ENCODE measurements at regions not wholly inside any gene's neighbourhood (a gene's known extent, or its start where the extent isn't known, plus 50 kb on each side); places are given as distances from the start of the nearest gene placed in this dataset.

GRCh38 chr12:39040275-39040674, 134.9 kb upstream of the CPNE8 start:
- Histone ChIP-seq H3K4me3 (no peak overlapping the region), H3K9me3 (no peaks in the 10 kb centered on the region), H3K27ac (no peak overlapping the region), H3K36me3 (no peaks in the 10 kb centered on the region), H3K4me1 (no peaks in the 10 kb centered on the region), H3K27me3 (no peaks in the 10 kb centered on the region)
- no peak for TF ChIP-seq CTCF (IDR thresholded peaks at IDR 0.05)
- ATAC-seq (no peak), DNase-seq (no peak)
- intact Hi-C loops (cut with DNase I), result no loop called here

GRCh38 chr12:39037115-39037514, 131.7 kb upstream of the CPNE8 start:
- DNase-seq, result no peak
- no peak for TF ChIP-seq CTCF (IDR thresholded peaks at IDR 0.05)
- peak; percentile 47 for ATAC-seq
- no peak overlapping the region for H3K27ac ChIP-seq
- no peaks in the 10 kb centered on the region for H3K27me3 ChIP-seq
- intact Hi-C loops (cut with DNase I), result no loop called here
- H3K36me3 ChIP-seq, result no peaks in the 10 kb centered on the region
- H3K9me3 ChIP-seq, result no peaks in the 10 kb centered on the region
- no peaks in the 10 kb centered on the region for H3K4me1 ChIP-seq
- no peak overlapping the region for H3K4me3 ChIP-seq

GRCh38 chr12:39036105-39036504, 130.7 kb upstream of the CPNE8 start:
- Histone ChIP-seq H3K36me3 (no peaks in the 10 kb centered on the region), H3K4me3 (no peak overlapping the region), H3K27ac (no peak overlapping the region), H3K4me1 (no peaks in the 10 kb centered on the region), H3K27me3 (no peaks in the 10 kb centered on the region), H3K9me3 (no peaks in the 10 kb centered on the region)
- ATAC-seq (no peak), DNase-seq (no peak)
- TF ChIP-seq CTCF (IDR thresholded peaks at IDR 0.05), result no peak
- intact Hi-C loops (cut with DNase I), result no loop called here

GRCh38 chr12:39033782-39034181, 128.4 kb upstream of the CPNE8 start:
- no peak for TF ChIP-seq CTCF (IDR thresholded peaks at IDR 0.05)
- no peak for ATAC-seq
- Histone ChIP-seq H3K36me3 (no peaks in the 10 kb centered on the region), H3K27ac (no peak overlapping the region), H3K4me1 (no peaks in the 10 kb centered on the region), H3K9me3 (no peaks in the 10 kb centered on the region), H3K27me3 (no peaks in the 10 kb centered on the region), H3K4me3 (no peak overlapping the region)
- intact Hi-C loops (cut with DNase I), result no loop called here
- no peak for DNase-seq

- ATAC-seq, result no peak
- Histone ChIP-seq H3K4me3 (no peak overlapping the region), H3K4me1 (no peaks in the 10 kb centered on the region)
These were observed 127.1 kb upstream of the CPNE8 start for GRCh38 chr12:39032448-39032847.

More at GRCh38 chr12:39032448-39032847, 127.1 kb upstream of the CPNE8 start:
- no peak for TF ChIP-seq CTCF (IDR thresholded peaks at IDR 0.05)
- Histone ChIP-seq H3K9me3 (no peaks in the 10 kb centered on the region), H3K27me3 (no peaks in the 10 kb centered on the region), H3K36me3 (no peaks in the 10 kb centered on the region), H3K27ac (no peak overlapping the region)
- no peak for DNase-seq
- intact Hi-C loops (cut with DNase I), result no loop called here
